NOMO-1 treated with DMSO at 0.1 percent for 48 hours (cell line): ENCODE measurements at regions not wholly inside any gene's neighbourhood (a gene's known extent, or its start where the extent isn't known, plus 50 kb on each side); places are given as distances from the start of the nearest gene placed in this dataset.
"Not testable (repeated sequence)": the region's sequence is repeated elsewhere in the genome, so short reads cannot be mapped to it uniquely, and the experiment has no call there.

ENCODE experiments used
- DNase-seq: peaks from one replicate; lab custom pipeline; 2025; ENCODE audit not compliant: unreplicated experiment; lab: John Stamatoyannopoulos, UW

DNA sequence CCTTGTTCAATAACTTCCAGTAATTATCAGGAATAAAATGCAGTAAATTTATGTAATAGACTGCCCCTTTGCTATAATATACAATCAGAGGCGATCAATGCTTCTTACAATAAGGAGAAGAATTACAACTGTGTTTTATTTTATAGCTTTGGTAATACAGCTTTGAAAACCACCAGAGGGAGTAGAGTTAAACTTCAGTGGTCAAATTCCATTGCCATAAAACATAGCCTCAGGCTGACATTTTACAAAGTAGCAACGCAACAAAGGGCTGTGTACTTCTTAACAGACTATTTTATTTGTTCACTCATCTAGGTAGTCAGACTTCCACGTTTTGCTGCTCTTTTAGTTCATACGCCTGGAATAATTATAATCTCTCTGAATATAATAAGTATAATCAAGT, 58.5 kb downstream of the TEX13C start:
- DNase-seq, result no peak

DNA sequence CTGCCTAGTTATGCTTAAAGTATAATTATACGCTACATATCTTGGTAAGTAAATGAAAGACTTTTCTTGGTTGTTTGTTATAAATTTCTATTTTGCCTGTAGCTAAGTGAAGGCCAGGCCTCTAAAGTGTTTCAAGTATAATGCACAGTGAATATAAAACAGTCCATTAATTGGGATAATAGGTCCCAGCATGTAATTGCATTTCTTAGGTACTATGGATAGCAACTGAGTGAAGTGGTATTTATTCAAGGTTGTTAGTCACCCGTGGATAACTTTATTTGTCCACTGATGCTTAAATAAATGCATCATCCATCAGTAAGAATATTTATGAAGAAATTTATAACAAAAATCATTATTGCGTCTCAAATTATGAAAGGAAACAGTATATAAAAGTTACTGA, 59.1 kb downstream of the TEX13C start:
- no peak for DNase-seq

DNA sequence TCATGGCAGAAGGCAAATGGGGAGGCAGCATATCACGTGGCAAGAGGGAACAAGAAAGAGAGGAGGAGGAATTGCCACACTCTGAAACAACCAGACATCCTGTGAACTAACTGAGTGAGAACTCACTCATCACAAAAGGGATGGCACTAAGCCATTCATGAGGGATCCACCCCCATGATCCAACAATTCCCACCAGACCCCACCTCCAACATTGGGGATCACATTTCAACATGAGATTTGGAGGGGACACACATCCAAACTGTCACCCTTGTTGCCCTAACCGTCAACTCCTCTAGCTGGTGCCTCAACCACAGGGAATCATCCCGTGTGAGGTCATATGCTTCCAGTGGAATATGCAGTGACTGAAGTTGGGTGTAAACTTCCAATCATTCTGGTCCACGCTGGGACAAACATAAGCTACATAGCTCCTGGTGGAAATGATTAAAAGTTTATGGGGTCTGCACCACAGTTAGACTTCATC, 62.5 kb downstream of the TEX13C start:
- DNase-seq, result no peak

DNA sequence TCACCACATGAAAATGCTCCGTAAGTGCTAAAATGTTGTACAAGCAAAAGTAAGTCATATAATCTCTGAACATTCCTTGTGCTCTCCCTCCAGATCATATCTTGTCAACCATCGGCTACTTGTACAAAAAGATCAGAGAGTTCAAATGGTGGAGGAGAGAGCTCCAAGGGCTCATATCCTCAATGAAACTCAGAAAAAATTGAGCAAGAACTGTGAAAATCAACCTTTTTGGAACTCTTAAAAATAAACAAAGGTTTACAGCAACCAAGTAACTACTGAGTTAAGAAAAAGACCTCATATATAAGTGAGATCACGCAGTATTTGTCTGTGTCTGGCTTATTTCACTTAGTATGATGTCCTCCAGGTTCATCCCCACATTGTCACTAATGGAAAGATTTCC, 63.2 kb downstream of the TEX13C start:
- DNase-seq, result no peak

DNA sequence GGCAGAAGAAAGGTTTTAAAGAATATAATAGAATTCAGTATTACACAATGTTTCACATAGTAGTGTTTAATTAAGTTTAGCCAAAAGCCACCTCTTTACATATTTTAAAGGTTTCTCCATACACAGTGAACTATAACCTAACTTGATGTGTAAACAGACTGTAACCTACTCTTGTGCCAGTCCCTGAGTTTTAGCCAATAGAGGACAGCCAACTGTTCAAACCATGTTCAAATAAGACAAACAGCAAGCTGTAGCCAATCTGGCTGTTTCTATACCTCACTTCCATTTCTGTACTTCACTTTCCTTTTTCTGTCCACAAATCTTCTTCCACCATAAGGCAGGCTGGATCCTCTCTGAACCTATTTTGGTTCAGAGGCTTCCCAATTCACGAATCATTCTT, 65.2 kb downstream of the TEX13C start:
- no peak for DNase-seq

DNA sequence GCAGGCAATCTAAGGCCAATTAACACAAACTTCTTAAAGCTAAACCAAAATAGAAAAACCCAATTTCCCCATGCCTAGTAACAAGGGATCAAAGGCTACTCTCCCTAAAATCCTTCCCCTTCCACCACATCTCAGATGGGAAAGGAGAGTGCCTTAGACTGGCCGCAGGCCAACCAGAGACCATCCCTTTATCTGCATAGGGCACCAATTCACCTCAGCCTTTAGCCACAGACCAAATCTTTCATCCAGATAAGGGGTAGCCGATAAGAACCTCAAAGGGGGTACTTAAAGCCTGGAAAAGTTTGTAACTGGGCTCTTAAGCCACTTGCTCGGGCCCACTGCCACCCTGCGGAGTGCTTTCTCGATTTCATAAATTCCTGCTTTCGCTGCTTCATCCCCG, 68.3 kb downstream of the TEX13C start:
- no peak for DNase-seq

DNA sequence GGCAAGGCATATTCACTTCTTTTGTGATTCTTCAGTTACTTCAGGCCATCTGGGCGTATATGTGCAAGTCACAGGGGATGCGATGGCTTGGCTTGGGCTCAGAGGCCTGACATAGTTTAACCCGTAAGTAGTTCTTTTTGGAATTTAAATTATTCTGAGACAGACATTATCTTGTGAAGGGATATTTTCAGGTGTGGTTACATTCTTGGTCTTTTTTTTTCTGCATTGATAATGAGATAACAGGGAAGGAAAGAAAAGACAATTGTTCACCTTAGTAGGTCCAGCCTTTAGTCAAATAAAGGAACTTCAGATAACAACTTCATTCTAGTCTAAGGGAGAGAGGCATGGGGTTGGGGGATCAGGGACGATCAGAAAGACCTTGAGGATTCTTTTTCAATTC, 74.8 kb downstream of the TEX13C start:
- no peak for DNase-seq

DNA sequence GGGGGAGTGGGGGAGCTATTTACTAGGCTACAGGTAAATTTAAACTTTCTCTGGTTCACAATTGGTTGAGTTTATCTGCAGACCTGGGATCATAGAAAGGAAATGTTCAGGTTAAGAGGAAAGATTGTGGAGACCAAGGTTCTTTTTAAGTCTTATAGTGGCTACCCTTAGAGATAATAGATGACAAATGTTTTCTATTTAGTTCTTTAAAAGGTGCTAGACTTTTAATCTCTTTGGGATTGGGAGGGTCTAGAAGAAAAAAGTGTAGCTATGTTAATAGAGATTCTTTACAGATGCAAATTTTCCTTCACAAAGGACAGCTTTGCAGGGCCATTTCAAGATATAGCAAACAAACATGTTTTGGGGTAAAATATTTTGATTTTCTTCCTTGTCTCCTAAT, 76.0 kb downstream of the TEX13C start:
- DNase-seq, result no peak

DNA sequence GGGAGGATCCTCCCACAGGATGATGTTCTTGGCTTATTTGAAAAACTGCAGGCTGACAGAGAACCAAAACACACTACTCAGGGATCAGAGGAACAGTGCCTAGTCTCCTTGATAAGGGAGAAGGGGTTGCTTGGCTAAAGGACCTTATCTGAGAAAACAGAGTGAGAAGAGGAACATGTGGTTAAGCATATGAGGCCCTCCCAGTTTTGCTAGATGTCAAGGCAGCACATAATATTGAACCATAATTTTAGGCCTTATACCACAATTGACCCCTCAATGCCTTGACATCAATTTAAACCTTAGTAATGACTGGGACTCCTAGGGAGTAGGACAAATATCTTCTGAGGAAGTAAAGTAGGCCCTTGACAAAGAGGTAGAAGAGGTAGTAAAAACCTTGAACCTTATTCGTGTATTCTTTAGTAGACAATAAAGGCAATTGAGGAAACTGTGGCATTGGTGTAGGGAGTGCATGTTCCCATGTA, 79.3 kb downstream of the TEX13C start:
- DNase-seq, result no peak

DNA sequence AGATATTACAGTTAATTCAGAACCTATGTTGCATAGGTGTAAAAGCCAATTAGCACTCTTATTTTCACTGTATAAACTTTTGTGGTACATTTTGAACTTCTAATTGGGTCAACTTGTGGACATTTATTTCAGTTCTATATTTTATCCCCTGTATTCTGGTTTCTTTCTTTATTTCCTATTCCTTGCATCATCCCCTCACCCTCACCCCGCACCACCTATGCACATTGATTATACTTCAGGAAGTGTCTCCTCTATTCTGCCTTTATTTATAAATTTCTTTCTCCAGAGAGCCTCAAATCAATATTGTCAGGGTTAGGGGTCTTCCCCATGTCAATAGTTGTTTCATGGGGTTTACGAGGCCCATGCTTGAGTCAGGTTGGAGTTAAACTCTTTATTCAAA, 83.1 kb downstream of the TEX13C start:
- DNase-seq, result no peak

DNA sequence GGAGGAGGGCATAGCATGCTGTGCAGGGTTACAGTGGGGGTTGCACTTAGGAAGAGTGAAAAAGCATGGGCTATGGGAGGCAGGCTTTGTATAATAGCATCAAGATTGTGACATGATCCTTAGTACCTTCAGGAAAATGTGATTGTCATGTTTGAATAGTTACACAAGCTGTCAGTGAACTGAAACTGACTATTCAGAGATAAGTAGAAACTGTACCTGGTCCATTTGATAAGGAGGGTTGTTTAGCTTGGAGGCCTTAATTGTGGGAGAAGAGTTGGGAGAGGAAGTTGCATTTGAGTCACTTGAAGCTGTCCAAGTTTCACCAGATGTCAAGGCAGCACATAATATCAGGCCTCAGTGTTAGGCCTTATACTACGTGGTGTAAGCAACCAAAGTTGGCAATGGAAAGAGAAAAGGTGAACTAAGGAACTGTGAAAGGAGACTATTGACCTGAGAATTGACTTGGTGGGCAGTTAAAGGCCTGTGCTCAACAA, 85.0 kb downstream of the TEX13C start:
- no peak for DNase-seq

DNA sequence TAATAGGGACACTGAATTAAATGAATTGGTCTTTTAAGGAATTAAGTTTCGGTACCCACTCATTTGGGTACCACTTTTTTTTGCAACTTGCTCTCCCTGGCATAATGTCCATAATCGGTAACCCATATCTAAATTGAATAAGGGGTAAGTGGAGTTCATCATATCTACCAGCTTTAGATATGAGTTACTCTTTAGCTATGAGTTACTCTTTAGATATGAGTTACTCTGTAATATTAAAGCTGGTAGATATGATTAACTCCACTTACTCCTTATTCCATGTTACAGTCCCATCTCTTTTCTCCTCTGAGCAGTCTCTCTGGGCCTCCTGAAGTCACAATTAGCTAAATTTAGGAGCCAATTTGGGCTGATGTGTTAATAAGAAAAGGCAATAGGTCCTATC, 85.7 kb downstream of the TEX13C start:
- DNase-seq, result no peak

DNA sequence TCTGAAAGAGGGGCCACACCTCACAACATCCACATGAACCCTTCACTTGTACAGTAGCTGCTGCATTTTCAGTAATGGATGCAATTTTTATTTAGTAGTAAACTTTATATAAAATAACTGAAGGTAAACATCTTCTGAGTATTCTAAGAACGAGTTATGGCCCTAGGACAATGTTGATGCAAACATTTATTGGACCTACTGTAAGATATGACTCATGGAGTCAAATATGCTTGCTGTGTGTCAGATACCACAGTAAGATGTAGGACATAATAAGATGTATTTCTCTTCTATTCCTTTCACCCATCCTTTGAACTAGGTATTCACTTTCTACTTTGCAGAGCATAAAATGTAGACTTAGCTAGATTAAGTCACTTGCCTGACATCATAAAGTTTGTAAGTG, 87.6 kb downstream of the TEX13C start:
- no peak for DNase-seq

DNA sequence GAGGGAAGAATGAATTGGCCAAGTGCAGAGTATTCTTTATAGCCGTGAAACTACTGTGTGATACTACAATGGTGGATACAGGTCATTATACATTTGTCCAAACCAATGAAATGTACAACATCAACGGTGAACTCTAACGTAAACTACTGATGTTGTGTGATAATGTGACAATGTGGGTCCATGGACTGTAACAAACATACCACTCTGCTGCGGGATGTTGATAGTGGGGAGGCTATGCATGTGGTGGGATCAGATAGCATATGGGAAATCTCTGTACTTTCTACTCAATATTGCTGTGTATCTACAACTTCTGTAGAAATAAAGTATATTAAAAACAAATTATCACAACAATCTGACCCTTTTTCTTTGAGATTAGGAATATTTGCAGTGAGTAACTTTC, 101.1 kb downstream of the TEX13C start:
- DNase-seq, result no peak

DNA sequence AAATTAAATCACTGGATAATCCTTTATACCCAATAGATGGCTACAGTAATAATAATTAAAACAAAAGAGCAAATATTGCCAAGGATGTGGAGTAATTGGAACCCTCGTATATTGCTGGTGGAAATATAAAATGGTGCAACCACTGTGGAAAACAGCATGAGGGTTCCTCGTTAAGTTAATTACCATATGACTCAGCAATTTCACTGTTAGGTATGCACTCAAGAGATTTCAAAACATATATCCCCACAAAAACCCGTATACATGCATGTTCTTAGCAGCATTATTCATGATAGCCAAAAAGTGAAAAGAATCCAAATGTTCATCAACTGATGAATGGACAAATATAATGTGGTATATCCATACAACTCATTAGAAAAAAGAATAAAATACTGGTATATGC, 103.3 kb downstream of the TEX13C start:
- DNase-seq, result no peak

DNA sequence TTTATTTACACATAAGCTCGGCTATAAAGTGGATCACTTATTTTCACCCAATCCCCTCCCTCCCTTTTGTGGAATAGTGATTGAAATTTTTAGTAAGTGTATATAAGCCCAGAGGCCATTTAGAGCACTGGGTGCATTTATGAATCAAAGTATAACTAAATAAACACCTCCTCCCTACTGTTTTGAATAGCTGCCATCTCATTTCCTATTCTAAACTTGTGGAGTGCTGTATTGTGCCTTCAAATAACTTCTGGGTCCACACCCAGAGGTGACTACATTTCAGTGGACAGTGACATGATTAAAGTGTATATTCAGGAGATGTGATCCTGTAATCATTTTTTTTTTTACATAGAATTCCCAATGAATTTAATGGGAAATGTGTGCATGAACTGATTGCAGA, 104.9 kb downstream of the TEX13C start:
- no peak for DNase-seq

DNA sequence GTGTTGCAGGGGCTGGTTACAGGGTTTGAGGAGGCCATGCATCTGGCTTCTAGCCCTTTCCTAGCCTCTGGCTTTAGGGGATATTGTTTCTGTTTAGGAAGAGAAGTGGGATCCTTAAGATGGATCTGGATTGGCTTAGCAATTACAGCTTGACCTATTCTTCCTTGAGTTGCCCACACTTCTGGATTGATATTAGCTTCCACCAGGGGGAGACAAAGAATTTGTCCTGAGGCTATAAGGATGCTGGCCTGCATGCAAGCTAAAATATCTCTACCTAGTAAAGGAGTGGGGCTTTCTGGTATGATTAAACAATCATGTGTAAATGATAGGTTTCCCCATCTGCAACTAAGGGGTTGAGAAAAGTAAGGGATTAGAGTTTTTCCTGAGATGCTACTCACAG, 117.2 kb downstream of the TEX13C start:
- DNase-seq, result no peak

DNA sequence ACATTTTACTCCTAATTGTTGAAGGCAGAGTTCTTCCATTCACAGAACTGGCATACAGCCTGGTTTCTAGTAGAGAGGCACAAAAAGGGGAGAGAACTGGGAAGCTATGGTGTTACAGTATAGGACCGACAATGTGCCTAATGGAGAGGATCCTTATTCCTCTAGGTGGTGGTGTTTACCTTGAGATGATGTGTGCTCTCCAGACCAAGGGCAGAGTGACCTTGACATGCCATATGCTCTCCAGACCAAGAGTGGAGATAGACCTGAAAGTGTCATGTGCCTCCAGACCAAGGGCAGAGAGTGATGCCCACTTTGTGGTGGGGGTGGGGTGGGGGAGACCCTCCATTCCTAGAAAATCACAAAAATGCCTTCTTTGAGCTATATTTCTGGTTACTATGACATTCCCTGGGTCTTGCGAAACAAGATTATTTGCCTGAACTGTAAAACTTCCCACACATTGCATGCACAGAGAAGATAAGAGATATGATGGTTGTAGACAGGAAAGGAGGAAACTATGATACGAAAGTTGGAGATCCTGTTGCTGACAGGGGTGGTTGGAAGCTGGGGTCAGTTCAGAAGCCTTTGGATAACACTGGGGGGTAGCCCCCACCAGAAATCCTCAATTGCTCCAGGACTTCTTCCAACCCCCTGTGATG, 119.7 kb downstream of the TEX13C start:
- no peak for DNase-seq

DNA sequence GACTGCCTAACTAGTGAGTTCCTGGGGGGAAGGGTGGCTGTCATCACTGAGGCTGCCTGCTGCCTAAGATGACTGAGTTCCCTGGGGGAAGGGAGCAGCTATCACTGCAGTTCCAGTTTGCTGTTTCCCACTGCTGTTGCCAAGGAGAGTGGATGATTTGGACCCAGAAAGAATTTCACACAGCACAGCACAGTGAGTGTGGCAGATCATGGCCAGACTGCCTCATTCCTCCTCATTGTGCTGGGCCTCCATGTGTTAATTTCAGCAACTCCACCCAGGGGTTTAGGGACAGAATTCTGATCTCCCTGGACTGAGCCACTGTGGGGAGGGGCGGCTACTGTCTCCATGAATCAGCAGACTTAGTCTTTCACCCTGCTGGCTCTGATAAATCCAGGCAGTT, 125.0 kb downstream of the TEX13C start:
- DNase-seq, result no peak

DNA sequence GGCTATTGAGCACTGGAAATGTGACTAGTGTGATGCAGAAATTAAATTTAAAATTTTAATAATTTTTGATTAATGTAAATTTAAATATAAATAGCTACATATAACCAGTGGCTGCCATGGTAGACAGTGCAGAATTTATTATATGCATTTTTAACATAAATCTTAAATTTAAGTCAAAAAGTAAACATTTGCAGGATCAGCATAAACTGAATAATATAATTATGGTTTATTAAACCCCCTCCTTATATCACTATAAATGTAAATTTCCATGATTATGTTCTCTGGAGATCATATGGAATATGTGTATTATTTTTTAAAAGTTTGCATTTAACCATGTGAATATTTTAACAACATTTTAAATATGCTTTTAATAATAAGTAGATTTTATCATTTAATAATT, 155.8 kb downstream of the TEX13C start:
- no peak for DNase-seq

DNA sequence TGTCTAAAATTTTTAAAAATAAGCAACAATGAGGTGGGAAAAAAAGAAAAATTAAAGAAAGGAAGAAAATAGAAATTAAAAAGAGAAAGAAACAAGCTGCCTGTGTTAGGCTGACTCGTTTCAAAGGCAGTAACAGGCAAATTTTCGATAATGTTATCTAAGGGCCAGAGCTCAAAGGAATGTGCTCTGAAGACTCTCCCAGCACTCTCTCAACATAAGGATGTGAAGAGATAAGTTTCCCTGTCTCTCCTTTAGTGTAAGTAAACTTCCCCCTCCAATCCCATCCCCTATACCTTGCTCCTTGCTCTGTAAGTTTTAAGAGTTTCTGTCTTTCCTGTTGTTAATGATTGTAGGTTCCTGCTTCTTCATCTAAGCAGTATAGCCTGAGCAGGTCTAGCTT, 172.8 kb downstream of the TEX13C start:
- DNase-seq, result no peak

DNA sequence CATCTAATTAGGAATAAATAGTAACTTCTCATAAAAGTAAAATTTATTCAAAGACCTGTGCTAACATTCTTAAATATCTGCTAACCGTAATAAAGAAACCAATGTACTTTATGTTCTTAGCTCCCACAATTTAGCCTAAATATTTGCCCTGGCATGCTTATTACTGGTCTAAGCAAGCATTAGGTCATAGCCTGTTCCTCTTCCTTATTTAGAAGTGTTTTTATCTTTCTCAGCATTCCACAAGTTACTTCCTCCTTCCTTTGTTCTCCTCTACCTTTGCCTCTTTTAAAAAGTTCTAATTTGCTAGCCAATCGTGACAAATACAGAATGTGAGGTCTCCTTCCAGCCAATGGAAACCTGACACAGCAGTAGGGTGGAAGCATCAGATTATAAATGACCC, 173.3 kb downstream of the TEX13C start:
- DNase-seq, result not testable (repeated sequence)

DNA sequence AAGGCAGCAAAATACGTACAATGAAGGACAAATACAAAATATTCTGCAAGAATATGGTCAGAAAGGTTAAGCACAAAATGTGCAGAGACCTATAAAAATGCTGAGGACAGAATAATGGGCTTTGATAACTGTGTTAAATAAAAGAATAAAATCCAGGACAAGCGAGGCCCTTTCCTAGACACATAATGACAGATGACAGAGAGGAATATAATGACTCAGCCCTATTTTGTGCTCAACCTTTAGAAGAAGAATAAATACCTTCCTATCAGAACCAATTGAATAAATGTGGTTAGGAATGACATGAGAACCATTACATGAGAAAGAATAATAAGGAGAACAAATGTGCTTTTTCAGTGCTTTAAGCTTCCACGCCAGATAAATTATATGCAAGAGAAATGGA, 178.0 kb downstream of the TEX13C start:
- DNase-seq, result no peak
